ENCODE measurements at regions not wholly inside any gene's neighbourhood (a gene's known extent, or its start where the extent isn't known, plus 50 kb on each side); places are given as distances from the start of the nearest gene placed in this dataset.
"Not testable (repeated sequence)": the region's sequence is repeated elsewhere in the genome, so short reads cannot be mapped to it uniquely, and the experiment has no call there.

GRCh38 chr21:14285147-14285761, 69.3 kb downstream of the RBM11 start:
- no peak for DNase-seq (ENCODE audit: low read depth, low spot score)
- in situ Hi-C loops (cut with HindIII; ENCODE audit: low sequenced_read_pairs), result no loop called here
- no peak overlapping the region for H3K4me3 ChIP-seq (ENCODE audit: low read depth, low read length)
- TF ChIP-seq CTCF (IDR thresholded peaks at IDR 0.05; ENCODE audit: low read depth, low read length), result no peak

GRCh38 chr21:14284481-14284880, 68.5 kb downstream of the RBM11 start:
- in situ Hi-C loops (cut with HindIII; ENCODE audit: low sequenced_read_pairs), result no loop called here
- H3K4me3 ChIP-seq (ENCODE audit: low read depth, low read length), result no peak overlapping the region
- no peak for DNase-seq (ENCODE audit: low read depth, low spot score)
- TF ChIP-seq CTCF (IDR thresholded peaks at IDR 0.05; ENCODE audit: low read depth, low read length), result no peak

GRCh38 chr21:14281188-14281900, 65.4 kb downstream of the RBM11 start:
- in situ Hi-C loops (cut with HindIII; ENCODE audit: low sequenced_read_pairs); DNase-seq (ENCODE audit: low read depth, low spot score); H3K4me3 ChIP-seq (ENCODE audit: low read depth, low read length): not testable (repeated sequence)
